ENCODE measurements at regions not wholly inside any gene's neighbourhood (a gene's known extent, or its start where the extent isn't known, plus 50 kb on each side); places are given as distances from the start of the nearest gene placed in this dataset.
A peak's percentile ranks its signal among the peaks of the same experiment; 100 is the strongest.

DNA sequence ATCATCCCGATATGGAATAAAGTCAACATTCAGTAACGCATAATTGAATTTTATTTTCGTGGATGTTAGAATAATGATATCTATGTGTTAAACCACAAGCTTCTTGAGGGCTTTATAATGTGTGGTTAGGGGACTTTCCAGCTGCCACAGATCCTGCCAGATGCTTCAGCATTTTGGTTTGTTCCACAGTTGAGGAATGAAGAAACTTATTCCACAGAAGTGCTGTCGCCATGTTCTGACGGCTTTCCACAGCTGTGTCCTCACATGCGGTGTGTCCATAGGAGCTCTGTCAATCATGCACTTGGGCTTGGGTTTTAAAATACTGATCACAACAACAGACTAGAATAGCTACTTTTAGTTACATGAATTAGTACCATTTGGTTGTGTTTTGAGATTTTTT, 411.9 kb downstream of the TRIML1 start:
- ATAC-seq (ENCODE audit: low read depth) (no peak), DNase-seq (peak; percentile 9)
- Histone ChIP-seq H4K5ac (ENCODE audit: low read depth, low read length) (no peak overlapping the region), H3K18ac (ENCODE audit: low read depth, low read length) (no peak overlapping the region), H3K56ac (ENCODE audit: extremely low read depth, insufficient read depth, low read length) (no peak overlapping the region), H2AK5ac (ENCODE audit: low read depth, low read length) (no peak overlapping the region), H2BK20ac (ENCODE audit: low read depth, low read length) (no peak overlapping the region), H2AK9ac (replicated peaks; ENCODE audit: low read depth, low read length, poor library complexity) (no peak overlapping the region), H3K9ac (ENCODE audit: low read depth, low read length) (no peak overlapping the region), H2BK15ac (ENCODE audit: low read depth, low read length) (no peak overlapping the region), H3K4me1 (ENCODE audit: control insufficient read depth, insufficient read depth, low read length) (no peaks in the 10 kb centered on the region), H3K79me1 (ENCODE audit: low read depth in 1 of 2, low read length in 2 of 2) (no peaks in the 10 kb centered on the region), H2BK5ac (ENCODE audit: low read depth, low read length, poor library complexity, severe bottlenecking) (no peak overlapping the region), H3K27me3 (ENCODE audit: control insufficient read depth, insufficient read depth, low read length) (no peaks in the 10 kb centered on the region), H4K8ac (ENCODE audit: low read depth in 2 of 2, low read length in 2 of 2) (no peak overlapping the region), H3K4ac (ENCODE audit: low read depth, low read length) (no peak overlapping the region), H3K27ac (ENCODE audit: insufficient read depth, low read length) (no peak overlapping the region), H3K9me1 (ENCODE audit: insufficient read depth, low read length) (no peaks in the 10 kb centered on the region), H2AFZ (replicated peaks; ENCODE audit: low read length, poor library complexity) (no peak overlapping the region), H3K4me2 (ENCODE audit: low read depth, low read length) (no peak overlapping the region), H3K36me3 (ENCODE audit: control insufficient read depth, insufficient read depth, low read length) (no peaks in the 10 kb centered on the region), H3K4me3 (ENCODE audit: insufficient read depth, low read depth, low read length) (no peak overlapping the region), H3K14ac (replicated peaks; ENCODE audit: low read depth, low read length) (no peak overlapping the region), H3K9me3 (ENCODE audit: control insufficient read depth, insufficient read depth, low read length) (no peaks in the 10 kb centered on the region), H4K91ac (ENCODE audit: insufficient read depth, low read depth, low read length) (no peak overlapping the region), H3K23ac (ENCODE audit: low read depth, low read length) (no peak overlapping the region), H4K20me1 (ENCODE audit: insufficient read depth, low read length) (no peaks in the 10 kb centered on the region), H2BK120ac (ENCODE audit: low read depth, low read length) (no peak overlapping the region)
- intact Hi-C loops (cut with micrococcal nuclease), result no loop called here
- dilution Hi-C loops (cut with HindIII; ENCODE audit: low sequenced_read_pairs, unreplicated experiment), result no loop called here
- WGBS, 2 experiments (ENCODE audit: extremely low coverage in 2 of 2, insufficient read length in 1 of 2), result no CpG with 5 or more reads among the region's 6 CpGs
- POLR2A ChIA-PET (ENCODE audit: unreplicated experiment), result no interaction called here
- CTCF ChIA-PET, result interaction anchor here (1.1 kb wide), 1 partner anchor 65 kb away, joined by 3 read pairs; no protein-coding TSS in a partner anchor
- TF ChIP-seq FOS (IDR thresholded peaks at IDR 0.05; ENCODE audit: low read depth, low read length), result no peak
- TF ChIP-seq, protein P1, sequence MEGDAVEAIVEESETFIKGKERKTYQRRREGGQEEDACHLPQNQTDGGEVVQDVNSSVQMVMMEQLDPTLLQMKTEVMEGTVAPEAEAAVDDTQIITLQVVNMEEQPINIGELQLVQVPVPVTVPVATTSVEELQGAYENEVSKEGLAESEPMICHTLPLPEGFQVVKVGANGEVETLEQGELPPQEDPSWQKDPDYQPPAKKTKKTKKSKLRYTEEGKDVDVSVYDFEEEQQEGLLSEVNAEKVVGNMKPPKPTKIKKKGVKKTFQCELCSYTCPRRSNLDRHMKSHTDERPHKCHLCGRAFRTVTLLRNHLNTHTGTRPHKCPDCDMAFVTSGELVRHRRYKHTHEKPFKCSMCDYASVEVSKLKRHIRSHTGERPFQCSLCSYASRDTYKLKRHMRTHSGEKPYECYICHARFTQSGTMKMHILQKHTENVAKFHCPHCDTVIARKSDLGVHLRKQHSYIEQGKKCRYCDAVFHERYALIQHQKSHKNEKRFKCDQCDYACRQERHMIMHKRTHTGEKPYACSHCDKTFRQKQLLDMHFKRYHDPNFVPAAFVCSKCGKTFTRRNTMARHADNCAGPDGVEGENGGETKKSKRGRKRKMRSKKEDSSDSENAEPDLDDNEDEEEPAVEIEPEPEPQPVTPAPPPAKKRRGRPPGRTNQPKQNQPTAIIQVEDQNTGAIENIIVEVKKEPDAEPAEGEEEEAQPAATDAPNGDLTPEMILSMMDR (conservative IDR thresholded peaks at IDR 0.05; ENCODE audit: low read depth, low read length), result no peak
- no TSS peak for BruUV-seq (replicated peaks)
- in situ Hi-C loops (cut with MboI; ENCODE audit: low sequenced_read_pairs), result no loop called here

Data from IMR-90 (cell line).